Keratinocyte (primary cell): ENCODE measurements at regions not wholly inside any gene's neighbourhood (a gene's known extent, or its start where the extent isn't known, plus 50 kb on each side); places are given as distances from the start of the nearest gene placed in this dataset.

Experiments
- DNase-seq: peaks from one replicate; pipeline ENCODE4 v3.0.0-alpha.2; 2011; ENCODE audit warnings: low read depth, missing footprints, low spot score
- FAIRE-seq: peaks from 2 replicates; lab custom pipeline; 2011; peaks lifted over from hg19 to GRCh38; lab: Jason Lieb, UNC
- H2AFZ ChIP-seq: 2 replicates; pipeline ENCODE4 v1.6.0; 2012; ENCODE audit warnings: low read length, control low read depth, inconsistent platforms; ENCODE audit not compliant: control insufficient read depth
- H3K27ac ChIP-seq: 2 replicates; pipeline ENCODE4 v1.5.1; 2011; ENCODE audit warnings: low read length; ENCODE audit not compliant: control insufficient read depth, insufficient read depth
- H3K27me3 ChIP-seq: 3 replicates; pipeline ENCODE4 v1.6.0; 2011; ENCODE audit warnings: low read length; ENCODE audit not compliant: control insufficient read depth, insufficient read depth; ENCODE audit errors: extremely low read depth
- H3K36me3 ChIP-seq, 2 experiments: 2 replicates in 1 of 2; 3 replicates in 1 of 2; pipeline ENCODE4 v1.5.1; 2011; ENCODE audit warnings: low read length in 2 of 2, mild to moderate bottlenecking in 1 of 2; ENCODE audit not compliant: control insufficient read depth in 2 of 2, insufficient read depth in 2 of 2; ENCODE audit errors: extremely low read depth in 1 of 2
- H3K4me1 ChIP-seq: 3 replicates; pipeline ENCODE4 v1.5.1; 2011; ENCODE audit warnings: low read length; ENCODE audit not compliant: control insufficient read depth, insufficient read depth; ENCODE audit errors: extremely low read depth
- H3K4me2 ChIP-seq: 3 replicates; pipeline ENCODE4 v1.6.0; 2011; ENCODE audit warnings: low read depth, low read length; ENCODE audit not compliant: control insufficient read depth, insufficient read depth; ENCODE audit errors: extremely low read depth
- H3K4me3 ChIP-seq, 3 experiments: fragments of 200-600 bp in 1 of 3; sonication (generic) in 1 of 3; 2 replicates in 2 of 3; 3 replicates in 1 of 3; pipeline ENCODE4 v1.5.1; 2011 to 2016; ENCODE audit warnings: low read length in 3 of 3, mild to moderate bottlenecking in 3 of 3, control low read depth in 2 of 3, inconsistent platforms in 1 of 3, low read depth in 1 of 3, mixed read lengths in 1 of 3, mixed run types in 1 of 3, moderate library complexity in 1 of 3; ENCODE audit not compliant: control insufficient read depth in 2 of 3, insufficient read depth in 2 of 3; ENCODE audit errors: extremely low read depth in 1 of 3
- H3K79me2 ChIP-seq: 2 replicates; pipeline ENCODE4 v1.6.0; 2012; ENCODE audit warnings: low read length; ENCODE audit not compliant: control insufficient read depth, insufficient read depth
- H3K9ac ChIP-seq: 3 replicates; pipeline ENCODE4 v1.6.0; 2011; ENCODE audit warnings: low read length; ENCODE audit not compliant: control insufficient read depth, insufficient read depth; ENCODE audit errors: extremely low read depth
- H3K9me1 ChIP-seq: 3 replicates; pipeline ENCODE4 v1.6.0; 2011; ENCODE audit warnings: low read length; ENCODE audit not compliant: control insufficient read depth, insufficient read depth; ENCODE audit errors: extremely low read depth
- H3K9me3 ChIP-seq: 2 replicates; pipeline ENCODE4 v1.5.1; 2012; ENCODE audit warnings: low read depth, low read length; ENCODE audit not compliant: control insufficient read depth
- H4K20me1 ChIP-seq: 3 replicates; pipeline ENCODE4 v1.6.0; 2011; ENCODE audit warnings: low read length; ENCODE audit not compliant: control insufficient read depth, insufficient read depth; ENCODE audit errors: extremely low read depth
- EZH2 ChIP-seq: IDR thresholded peaks from one replicate; pipeline ENCODE4 v1.6.1; 2012; ENCODE audit warnings: inconsistent platforms, mild to moderate bottlenecking, low read length, moderate library complexity
- dilution Hi-C: fragments of 300-500 bp; cut with MboI; formaldehyde crosslinking; loops from one replicate; pipeline ENCODE4 v1.7.0; 2020; ENCODE audit warnings: low sequenced_read_pairs; ENCODE audit not compliant: extremely low pct_ligation_motif_present
- TF ChIP-seq, protein P1 (sequence below), 3 experiments: IDR thresholded peaks in 1 of 3; conservative IDR thresholded peaks in 1 of 3; optimal IDR thresholded peaks in 1 of 3; 2 replicates in 2 of 3; 3 replicates in 1 of 3; pipeline versions ENCODE3 to v1.5.1; 2011; ENCODE audit warnings: low read length in 3 of 3, mild to moderate bottlenecking in 3 of 3, moderate library complexity in 2 of 3, control low read depth in 1 of 3, inconsistent platforms in 1 of 3; ENCODE audit not compliant: insufficient read depth in 2 of 3; ENCODE audit errors: extremely low read depth in 1 of 3

DNA sequence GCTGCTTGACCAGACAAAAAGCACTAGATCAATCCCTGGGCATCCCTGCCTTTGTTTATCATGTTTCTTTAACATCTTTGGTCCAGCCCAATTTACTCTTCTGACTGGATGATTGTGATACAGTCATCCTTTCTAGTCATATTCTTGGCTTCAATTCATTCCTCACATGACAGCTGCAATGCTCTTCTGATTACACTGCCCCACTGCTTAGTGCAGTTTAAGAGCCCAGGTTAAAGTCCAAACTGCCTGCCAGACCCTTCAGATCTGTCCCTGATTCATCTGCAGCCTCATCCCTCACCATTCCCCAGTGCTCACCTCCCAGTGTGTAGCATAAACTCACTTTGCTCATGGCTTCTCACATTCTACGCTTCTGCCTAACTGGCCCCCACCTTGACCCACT, 383.8 kb downstream of the TNS3 start:
- no peak for FAIRE-seq

DNA sequence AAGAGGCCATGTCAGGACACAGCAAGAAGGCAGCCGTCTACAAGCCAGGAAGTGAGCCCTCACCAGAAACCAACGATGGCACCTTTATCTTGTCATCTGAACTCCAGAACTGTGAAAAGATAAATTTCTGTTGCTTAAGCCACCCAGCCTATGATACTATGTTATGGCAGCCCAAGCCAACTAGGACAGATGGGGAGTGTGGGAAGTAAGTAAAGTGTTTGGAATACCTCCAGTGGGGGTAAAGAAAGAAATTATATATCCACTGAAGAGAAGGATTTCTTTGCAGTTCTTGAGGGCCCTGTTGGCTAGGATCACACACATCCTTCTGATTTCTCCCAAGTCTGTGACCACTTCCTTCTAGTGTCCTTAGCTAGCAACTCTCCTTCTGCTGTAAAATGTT, 384.4 kb downstream of the TNS3 start:
- FAIRE-seq (no peak), DNase-seq (no peak)
- Histone ChIP-seq H3K9me3 (no peaks in the 10 kb centered on the region), H3K4me2 (no peak overlapping the region), H3K4me1 (no peaks in the 10 kb centered on the region), H3K27me3 (peaks cover 9% of the 10 kb centered on the region), H3K27ac (no peak overlapping the region), H4K20me1 (no peaks in the 10 kb centered on the region), H2AFZ (no peak overlapping the region), H3K9me1 (no peaks in the 10 kb centered on the region), H3K36me3 (no peaks in the 10 kb centered on the region), H3K9ac (no peak overlapping the region), H3K4me3 (no peak overlapping the region), H3K79me2 (no peaks in the 10 kb centered on the region)
- TF ChIP-seq, protein P1, sequence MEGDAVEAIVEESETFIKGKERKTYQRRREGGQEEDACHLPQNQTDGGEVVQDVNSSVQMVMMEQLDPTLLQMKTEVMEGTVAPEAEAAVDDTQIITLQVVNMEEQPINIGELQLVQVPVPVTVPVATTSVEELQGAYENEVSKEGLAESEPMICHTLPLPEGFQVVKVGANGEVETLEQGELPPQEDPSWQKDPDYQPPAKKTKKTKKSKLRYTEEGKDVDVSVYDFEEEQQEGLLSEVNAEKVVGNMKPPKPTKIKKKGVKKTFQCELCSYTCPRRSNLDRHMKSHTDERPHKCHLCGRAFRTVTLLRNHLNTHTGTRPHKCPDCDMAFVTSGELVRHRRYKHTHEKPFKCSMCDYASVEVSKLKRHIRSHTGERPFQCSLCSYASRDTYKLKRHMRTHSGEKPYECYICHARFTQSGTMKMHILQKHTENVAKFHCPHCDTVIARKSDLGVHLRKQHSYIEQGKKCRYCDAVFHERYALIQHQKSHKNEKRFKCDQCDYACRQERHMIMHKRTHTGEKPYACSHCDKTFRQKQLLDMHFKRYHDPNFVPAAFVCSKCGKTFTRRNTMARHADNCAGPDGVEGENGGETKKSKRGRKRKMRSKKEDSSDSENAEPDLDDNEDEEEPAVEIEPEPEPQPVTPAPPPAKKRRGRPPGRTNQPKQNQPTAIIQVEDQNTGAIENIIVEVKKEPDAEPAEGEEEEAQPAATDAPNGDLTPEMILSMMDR (optimal IDR thresholded peaks at IDR 0.05 in 1 of 3, IDR thresholded peaks at IDR 0.05 in 1 of 3, conservative IDR thresholded peaks at IDR 0.05 in 1 of 3; ENCODE audit: extremely low read depth in 1 of 3, insufficient read depth in 2 of 3, low read length in 3 of 3): no peak
- no peak for TF ChIP-seq EZH2
- dilution Hi-C loops: no loop called here

More for the DNA sequence above, 383.8 kb downstream of the TNS3 start:
- no peaks in the 10 kb centered on the region for H3K36me3 ChIP-seq
- no peak overlapping the region for H3K27ac ChIP-seq
- dilution Hi-C loops: no loop called here
- H3K9me1 ChIP-seq: no peaks in the 10 kb centered on the region
- H3K4me2 ChIP-seq: no peak overlapping the region
- TF ChIP-seq, protein P1 (optimal IDR thresholded peaks at IDR 0.05 in 1 of 3, IDR thresholded peaks at IDR 0.05 in 1 of 3, conservative IDR thresholded peaks at IDR 0.05 in 1 of 3; ENCODE audit: extremely low read depth in 1 of 3, insufficient read depth in 2 of 3, low read length in 3 of 3): no peak
- no peak for TF ChIP-seq EZH2
- H3K79me2 ChIP-seq: no peaks in the 10 kb centered on the region
- H3K27me3 ChIP-seq: peaks cover 6% of the 10 kb centered on the region
- H2AFZ ChIP-seq: no peak overlapping the region
- no peaks in the 10 kb centered on the region for H3K9me3 ChIP-seq
- no peaks in the 10 kb centered on the region for H4K20me1 ChIP-seq
- DNase-seq: no peak
- no peaks in the 10 kb centered on the region for H3K4me1 ChIP-seq
- H3K4me3 ChIP-seq: no peak overlapping the region
- no peak overlapping the region for H3K9ac ChIP-seq
